ENCODE measurements at regions not wholly inside any gene's neighbourhood (a gene's known extent, or its start where the extent isn't known, plus 50 kb on each side); places are given as distances from the start of the nearest gene placed in this dataset.

- no peak for TF ChIP-seq EP300 (IDR thresholded peaks at IDR 0.05; ENCODE audit: borderline replicate concordance in 1 of 2, control insufficient read depth in 1 of 2, low read depth in 2 of 2, low read length in 2 of 2)
- no peak for TF ChIP-seq NBN (IDR thresholded peaks at IDR 0.05)
Measured at GRCh38 chr12:74918291-74918690, 291.3 kb downstream of the KCNC2 start.
